GM12801 (cell line): ENCODE measurements at regions not wholly inside any gene's neighbourhood (a gene's known extent, or its start where the extent isn't known, plus 50 kb on each side); places are given as distances from the start of the nearest gene placed in this dataset.

Experiments used
- TF ChIP-seq, protein P1 (sequence below): IDR thresholded peaks from one replicate; pipeline ENCODE4 v1.5.1; 2011; ENCODE audit warnings: control low read depth; ENCODE audit not compliant: insufficient read length; ENCODE audit errors: extremely low read depth

DNA sequence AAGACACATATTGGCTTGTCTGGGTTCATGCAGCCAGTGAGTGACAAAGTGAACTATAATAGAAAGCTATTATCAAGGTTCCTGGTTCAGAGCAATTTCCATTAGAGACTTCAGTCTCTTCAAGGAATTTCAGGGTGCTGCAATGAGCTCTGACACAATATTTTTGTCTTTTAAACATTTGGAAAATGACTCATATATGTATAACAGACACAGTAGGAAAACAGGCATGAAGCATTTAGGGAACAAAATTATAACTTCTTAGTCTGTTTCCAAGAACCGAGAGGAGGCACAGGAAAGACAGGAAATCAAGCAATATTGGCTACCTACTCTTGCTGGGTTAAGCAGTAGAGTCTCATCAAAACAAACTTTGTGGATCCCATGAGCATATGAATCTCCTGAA is 170.4 kb downstream of the PTPRC start:
- TF ChIP-seq, protein P1, sequence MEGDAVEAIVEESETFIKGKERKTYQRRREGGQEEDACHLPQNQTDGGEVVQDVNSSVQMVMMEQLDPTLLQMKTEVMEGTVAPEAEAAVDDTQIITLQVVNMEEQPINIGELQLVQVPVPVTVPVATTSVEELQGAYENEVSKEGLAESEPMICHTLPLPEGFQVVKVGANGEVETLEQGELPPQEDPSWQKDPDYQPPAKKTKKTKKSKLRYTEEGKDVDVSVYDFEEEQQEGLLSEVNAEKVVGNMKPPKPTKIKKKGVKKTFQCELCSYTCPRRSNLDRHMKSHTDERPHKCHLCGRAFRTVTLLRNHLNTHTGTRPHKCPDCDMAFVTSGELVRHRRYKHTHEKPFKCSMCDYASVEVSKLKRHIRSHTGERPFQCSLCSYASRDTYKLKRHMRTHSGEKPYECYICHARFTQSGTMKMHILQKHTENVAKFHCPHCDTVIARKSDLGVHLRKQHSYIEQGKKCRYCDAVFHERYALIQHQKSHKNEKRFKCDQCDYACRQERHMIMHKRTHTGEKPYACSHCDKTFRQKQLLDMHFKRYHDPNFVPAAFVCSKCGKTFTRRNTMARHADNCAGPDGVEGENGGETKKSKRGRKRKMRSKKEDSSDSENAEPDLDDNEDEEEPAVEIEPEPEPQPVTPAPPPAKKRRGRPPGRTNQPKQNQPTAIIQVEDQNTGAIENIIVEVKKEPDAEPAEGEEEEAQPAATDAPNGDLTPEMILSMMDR: no peak

DNA sequence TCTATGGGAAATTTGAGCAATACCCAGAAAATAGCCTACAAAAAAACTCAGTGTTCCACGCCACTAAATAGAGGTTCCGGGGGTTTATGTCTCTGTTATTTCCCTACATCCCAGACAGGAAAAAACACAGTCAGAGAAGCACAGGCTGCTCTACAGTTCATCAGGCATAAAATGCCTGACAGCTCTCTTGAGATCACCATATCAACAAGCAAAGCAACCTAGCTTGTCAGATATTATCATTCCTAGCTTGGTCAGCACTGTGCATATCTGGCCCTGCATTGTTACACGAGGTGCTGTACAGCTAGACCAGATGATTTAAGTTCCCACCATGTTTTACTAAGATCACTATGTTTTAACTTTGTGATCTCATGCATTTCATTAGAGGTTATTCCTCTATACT is 172.6 kb downstream of the PTPRC start:
- TF ChIP-seq, protein P1: no peak

DNA sequence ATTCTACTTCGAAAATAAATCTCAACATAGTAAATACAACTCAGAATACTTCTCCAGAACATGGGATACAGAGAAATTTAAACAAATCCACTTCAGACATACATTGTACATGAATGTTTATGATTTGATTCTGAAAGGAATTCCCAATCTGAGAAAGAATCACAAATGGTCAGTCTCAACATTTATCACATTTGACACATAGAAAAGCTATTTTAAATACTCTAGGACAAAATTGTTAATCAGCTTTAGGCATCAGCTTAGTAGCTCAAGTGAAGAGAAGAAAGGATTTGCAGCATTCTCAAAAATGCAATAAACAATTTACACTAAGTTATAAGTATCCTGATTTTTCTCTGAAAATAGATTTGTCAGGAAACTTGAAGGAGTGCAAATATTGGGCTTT is 184.8 kb downstream of the PTPRC start:
- TF ChIP-seq, protein P1: no peak

DNA sequence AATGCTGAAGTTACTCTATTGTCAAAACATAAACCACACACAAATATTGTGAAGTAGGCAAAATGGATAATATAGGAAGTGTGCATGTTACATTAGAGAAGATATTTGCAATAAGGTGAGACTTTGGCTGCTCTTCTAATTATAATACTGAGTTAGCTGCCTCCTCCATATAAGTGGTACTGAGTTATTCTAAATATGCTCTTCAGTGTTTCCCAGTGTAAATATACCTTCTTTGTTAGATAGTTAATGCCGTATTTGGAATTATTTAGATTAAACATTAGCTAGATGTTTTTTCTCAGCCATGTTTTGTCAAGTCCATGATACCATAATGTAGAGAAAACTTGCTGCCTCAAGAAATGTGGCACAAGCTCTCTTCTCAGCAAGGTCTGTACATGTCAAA is 186.4 kb downstream of the PTPRC start:
- TF ChIP-seq, protein P1: no peak

DNA sequence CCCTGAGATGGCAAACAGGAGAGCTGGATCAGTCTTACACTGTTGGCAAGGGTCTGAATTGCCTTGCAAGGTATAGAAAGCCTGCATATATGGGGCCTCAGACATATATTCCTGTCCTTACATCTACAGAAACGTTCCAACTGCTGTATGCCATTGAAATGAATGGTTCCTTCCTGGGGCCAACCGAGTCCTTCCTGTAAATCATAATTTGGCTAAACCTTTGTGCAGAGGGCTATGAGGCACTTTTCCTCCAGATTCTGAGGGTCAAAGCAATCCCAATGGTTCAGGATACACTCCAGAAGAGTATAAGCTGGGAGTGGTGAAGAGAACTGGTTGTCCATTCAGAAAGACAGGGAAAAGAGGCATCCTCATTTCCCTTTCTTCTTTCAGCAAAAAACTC is 190.5 kb downstream of the PTPRC start:
- TF ChIP-seq, protein P1: no peak

DNA sequence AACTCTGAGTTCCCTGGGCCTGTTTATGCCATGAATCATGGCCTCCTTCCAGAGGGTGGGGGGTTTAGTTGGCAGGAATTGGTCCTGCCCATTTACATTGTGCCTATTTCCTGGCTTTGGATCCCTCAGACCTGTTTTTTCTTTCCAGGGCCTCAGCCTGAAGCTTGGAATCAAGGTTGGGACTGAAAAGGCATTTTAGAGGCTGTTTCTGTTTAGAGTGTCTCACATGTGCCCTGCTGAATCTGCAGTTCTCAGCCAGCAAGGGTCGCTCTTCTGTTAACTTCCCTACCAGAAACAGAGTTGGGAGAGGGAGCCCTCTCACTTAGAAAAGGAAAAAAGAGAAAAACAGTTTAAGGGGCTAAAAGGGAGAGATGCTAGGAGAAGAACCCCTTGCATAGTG is 191.1 kb downstream of the PTPRC start:
- TF ChIP-seq, protein P1: no peak

DNA sequence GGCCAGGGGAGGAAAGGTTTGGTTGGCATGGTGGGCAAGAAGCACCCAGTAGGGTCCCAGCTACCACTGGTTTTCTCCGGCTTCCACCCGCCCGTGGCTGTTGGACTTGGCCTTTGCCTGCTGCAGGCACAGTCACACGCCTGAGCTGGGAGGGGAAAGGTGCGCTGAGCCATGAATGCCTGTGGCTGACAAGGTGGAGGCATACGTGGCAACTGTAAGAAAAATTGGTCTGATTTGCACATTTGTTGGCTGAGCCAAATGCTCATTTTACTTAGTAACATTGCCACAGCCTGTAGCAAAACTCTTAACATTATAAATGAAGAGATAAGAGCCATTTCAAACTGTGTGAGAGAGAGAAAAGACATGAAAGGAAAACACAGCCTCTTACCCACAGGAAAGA is 191.6 kb downstream of the PTPRC start:
- TF ChIP-seq, protein P1: no peak
